SK-N-MC (cell line): ENCODE measurements at regions not wholly inside any gene's neighbourhood (a gene's known extent, or its start where the extent isn't known, plus 50 kb on each side); places are given as distances from the start of the nearest gene placed in this dataset.

Experiments used
- EZH2 ChIP-seq: fragments of 200-600 bp; sonication (generic); IDR thresholded peaks from one replicate; pipeline ENCODE4 v1.6.1; 2017; ENCODE audit warnings: antibody characterized with exemption
- FOXP2 ChIP-seq: optimal IDR thresholded peaks from 2 replicates; pipeline ENCODE3; 2011; ENCODE audit warnings: mild to moderate bottlenecking, moderate library complexity; ENCODE audit not compliant: insufficient read depth; ENCODE audit errors: extremely low read length, control extremely low read depth
- POLR2AphosphoS5 ChIP-seq: IDR thresholded peaks from 2 replicates; pipeline ENCODE4 v1.6.1; 2012; ENCODE audit warnings: mild to moderate bottlenecking, low read depth, low read length, borderline replicate concordance

- TF ChIP-seq EZH2, result no peak
- TF ChIP-seq POLR2AphosphoS5, result no peak
- TF ChIP-seq FOXP2, result no peak
Measured at GRCh38 chr6:102549221-102549874, 1155.8 kb downstream of the GRIK2 start.
